Thoracic aorta (tissue), 2 donors: ENCODE measurements at regions not wholly inside any gene's neighbourhood (a gene's known extent, or its start where the extent isn't known, plus 50 kb on each side); places are given as distances from the start of the nearest gene placed in this dataset.

Experiments
- ATAC-seq: fragments of 150-250 bp; one replicate; pipeline ENCODE4 v1.8.0; 2017; ENCODE audit warnings: low read depth; ENCODE audit not compliant: insufficient number of reproducible peaks, low FRiP score
- DNase-seq: peaks from one replicate; pipeline ENCODE4 v3.0.0-alpha.2; 2020; ENCODE audit warnings: low spot score
- H3K27ac ChIP-seq, 2 donors: fragments of 200-600 bp; sonication (generic); 1 replicate in 1 of 2; 2 replicates in 1 of 2; pipeline ENCODE4 v1.5.1; 2016; ENCODE audit warnings: mild to moderate bottlenecking in 2 of 2, moderate library complexity in 2 of 2
- H3K27me3 ChIP-seq: fragments of 200-600 bp; sonication (generic); replicated peaks from 2 replicates; pipeline ENCODE4 v1.6.0; 2016; ENCODE audit warnings: mild to moderate bottlenecking; ENCODE audit not compliant: insufficient read depth
- H3K36me3 ChIP-seq: fragments of 200-600 bp; sonication (generic); one replicate; pipeline ENCODE4 v1.5.1; 2016
- H3K4me1 ChIP-seq, 2 donors: fragments of 200-600 bp; sonication (generic); 1 replicate in 1 of 2; 2 replicates in 1 of 2; pipeline versions ENCODE4 v1.5.1 to v1.6.0; 2016; ENCODE audit warnings: low read depth in 2 of 2, mild to moderate bottlenecking in 1 of 2; ENCODE audit not compliant: control insufficient read depth in 1 of 2
- H3K4me3 ChIP-seq: fragments of 200-600 bp; sonication (generic); 2 replicates; pipeline ENCODE4 v1.5.1; 2016; ENCODE audit warnings: mild to moderate bottlenecking
- H3K9me3 ChIP-seq: fragments of 200-600 bp; sonication (generic); 2 replicates; pipeline ENCODE4 v1.5.1; 2016
- CTCF ChIP-seq: fragments of 200-600 bp; sonication (generic); IDR thresholded peaks from one replicate; pipeline ENCODE4 v1.5.1; 2019; ENCODE audit warnings: antibody characterized with exemption

DNA sequence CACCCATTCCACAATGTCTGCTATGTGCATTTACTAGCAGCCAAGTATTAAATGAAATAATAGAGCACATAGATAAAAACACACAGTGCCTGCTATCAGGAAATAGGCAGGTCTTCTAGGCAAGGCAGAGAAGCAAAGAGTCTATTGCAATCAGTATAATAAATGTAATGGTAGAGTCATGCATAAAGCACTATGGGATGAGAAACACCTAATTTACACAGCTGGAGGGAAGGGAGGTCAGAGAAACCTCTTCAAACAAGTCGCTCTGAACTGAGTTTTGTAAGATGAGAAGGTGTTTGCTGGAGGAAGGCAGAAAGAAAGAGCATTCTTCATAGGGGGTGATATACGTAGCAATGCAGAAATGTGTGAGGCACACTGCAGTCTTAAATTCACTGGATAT, 341.0 kb upstream of the DMAC1 start:
- no peak for DNase-seq
- no peaks in the 10 kb centered on the region for H3K36me3 ChIP-seq

GRCh38 chr9:8139756-8140155, 340.2 kb upstream of the DMAC1 start:
- Histone ChIP-seq H3K27me3 (no peaks in the 10 kb centered on the region), H3K27ac (no peak overlapping the region), H3K4me3 (no peak overlapping the region), H3K4me1 (no peaks in the 10 kb centered on the region), H3K9me3 (no peaks in the 10 kb centered on the region), H3K36me3 (no peaks in the 10 kb centered on the region)
- no peak for DNase-seq
- no peak for ATAC-seq
- no peak for TF ChIP-seq CTCF

More for the DNA sequence above, 341.0 kb upstream of the DMAC1 start:
- no peak for TF ChIP-seq CTCF
- Histone ChIP-seq H3K27ac (no peak overlapping the region), H3K4me3 (no peak overlapping the region), H3K4me1 (no peaks in the 10 kb centered on the region), H3K9me3 (no peaks in the 10 kb centered on the region), H3K27me3 (no peaks in the 10 kb centered on the region)
- ATAC-seq = no peak

- no peak for DNase-seq
- Histone ChIP-seq H3K27ac (no peak overlapping the region), H3K27me3 (no peaks in the 10 kb centered on the region), H3K4me1 (no peaks in the 10 kb centered on the region), H3K36me3 (no peaks in the 10 kb centered on the region), H3K4me3 (no peak overlapping the region), H3K9me3 (no peaks in the 10 kb centered on the region)
- no peak for ATAC-seq
- no peak for TF ChIP-seq CTCF
These were observed 336.9 kb upstream of the DMAC1 start for GRCh38 chr9:8136477-8136876.

DNA sequence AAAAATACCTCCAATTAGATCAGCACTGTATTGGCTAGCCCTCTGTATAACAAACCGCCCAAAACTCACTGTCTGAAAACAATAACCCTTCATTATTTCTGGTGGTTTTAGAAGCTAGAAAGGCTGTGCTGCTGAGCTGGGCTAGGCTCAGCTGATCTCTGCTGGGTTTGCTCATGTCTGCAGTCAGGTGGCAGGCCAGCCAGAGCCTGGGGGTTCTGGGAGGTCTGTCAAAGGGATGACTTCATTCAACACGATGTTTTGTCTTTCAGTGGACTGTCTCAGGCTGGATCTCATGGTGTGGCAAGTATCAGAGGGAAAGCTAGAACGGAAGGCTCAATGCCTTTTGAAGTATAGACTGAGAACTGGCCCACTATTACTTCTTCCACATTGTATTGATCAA, 335.1 kb upstream of the DMAC1 start:
- Histone ChIP-seq H3K36me3 (no peaks in the 10 kb centered on the region), H3K27ac (no peak overlapping the region), H3K4me1 (no peaks in the 10 kb centered on the region), H3K9me3 (no peaks in the 10 kb centered on the region), H3K27me3 (no peaks in the 10 kb centered on the region), H3K4me3 (no peak overlapping the region)
- no peak for DNase-seq
- ATAC-seq = no peak
- TF ChIP-seq CTCF = no peak

DNA sequence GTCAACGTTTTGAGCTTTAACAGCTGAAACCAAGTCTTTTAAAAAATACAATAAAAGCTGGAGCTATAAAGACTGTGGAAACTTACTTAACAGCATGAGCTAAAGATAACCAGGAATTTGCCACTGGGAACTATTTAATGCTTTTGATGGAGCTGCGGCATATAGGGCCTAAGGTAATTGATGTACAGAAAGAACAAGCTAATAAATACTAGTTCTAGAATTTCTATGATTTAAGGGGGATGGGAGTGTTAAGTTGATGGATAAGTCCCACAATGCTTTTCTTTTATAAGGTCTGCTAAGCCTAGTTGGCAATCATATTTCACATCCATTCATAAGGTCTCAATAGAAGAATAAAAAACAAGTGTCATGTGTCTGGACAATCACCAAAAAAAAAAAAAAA, 334.0 kb upstream of the DMAC1 start:
- no peaks in the 10 kb centered on the region for H3K9me3 ChIP-seq
- DNase-seq (no peak), ATAC-seq (no peak)
- no peaks in the 10 kb centered on the region for H3K27me3 ChIP-seq
- H3K27ac ChIP-seq = no peak overlapping the region
- TF ChIP-seq CTCF = no peak
- H3K4me1 ChIP-seq = no peaks in the 10 kb centered on the region
- no peaks in the 10 kb centered on the region for H3K36me3 ChIP-seq
- no peak overlapping the region for H3K4me3 ChIP-seq
